ENCODE measurements at regions not wholly inside any gene's neighbourhood (a gene's known extent, or its start where the extent isn't known, plus 50 kb on each side); places are given as distances from the start of the nearest gene placed in this dataset.

GRCh38 chr13:54750521-54750920, 1721.9 kb downstream of the OLFM4 start:
- no peak for TF ChIP-seq CTCF (IDR thresholded peaks at IDR 0.05)
- TF ChIP-seq EZH2 (IDR thresholded peaks at IDR 0.05; ENCODE audit: borderline replicate concordance, insufficient read depth, low read depth, low read length, poor library complexity, severe bottlenecking), result no peak

All from B cell (primary cell).